ENCODE measurements at regions not wholly inside any gene's neighbourhood (a gene's known extent, or its start where the extent isn't known, plus 50 kb on each side); places are given as distances from the start of the nearest gene placed in this dataset.

- Histone ChIP-seq H3K36me3 (replicated peaks in 1 of 2; ENCODE audit: control insufficient read depth in 1 of 2, insufficient read depth in 2 of 2, low read length in 2 of 2) (no peaks in the 10 kb centered on the region), H4K20me1 (ENCODE audit: insufficient read depth, low read length) (no peaks in the 10 kb centered on the region; the same call in 1 of the 2 replicates), H3K4me3 (replicated peaks in 1 of 3; ENCODE audit: insufficient read depth in 1 of 3, low read depth in 2 of 3, low read length in 3 of 3) (no peak overlapping the region), H3K27me3 (ENCODE audit: control insufficient read depth in 1 of 2, insufficient read depth in 2 of 2, low read length in 2 of 2) (peaks cover 3 to 13% of the 10 kb centered on the region in 2 experiments; a peak in 2 of 5 replicates), H3K9ac (ENCODE audit: insufficient read depth, low read depth, low read length) (no peak overlapping the region), H3K9me3 (ENCODE audit: low read length) (no peaks in the 10 kb centered on the region), H2AFZ (ENCODE audit: low read length) (no peak overlapping the region), H3K27ac (ENCODE audit: extremely low read length, insufficient read depth, low read length) (no peak overlapping the region), H3K79me2 (ENCODE audit: insufficient read depth, low read length) (no peaks in the 10 kb centered on the region), H3K4me2 (ENCODE audit: low read depth, low read length) (no peak overlapping the region), H3K4me1 (ENCODE audit: insufficient read depth, low read length) (0 out of 2 replicates have a peak, but pooled peaks cover 8% of the 10 kb centered on the region)
- TF ChIP-seq ZMAT3 (CRISPR knock-in tag; conservative IDR thresholded peaks at IDR 0.05) (no peak), ZBTB33 (CRISPR knock-in tag; IDR thresholded peaks at IDR 0.05) (peak; percentile 46; the same call in 1 of the 2 replicates)
- intact Hi-C loops (cut with micrococcal nuclease; ENCODE audit: unreplicated experiment) (no loop called here), in situ Hi-C loops (cut with HindIII; ENCODE audit: extremely low pct_ligation_motif_present, low pct_unique_long_range_greater_than_20kb) (no loop called here)
- POLR2A ChIA-PET = no interaction called here
- DNase-seq (ENCODE audit: low spot score) (no peak), FAIRE-seq (no peak), ATAC-seq (no peak)
- CTCF ChIA-PET (ENCODE audit: low intra/inter-chr PET ratio, low total read pairs) = no interaction called here
- 71% methylated on average over 24 of the region's 29 CpGs for WGBS (ENCODE audit: low lambda C conversion rate)
- no TSS peak for BruUV-seq (replicated peaks)
Measured at GRCh38 chr16:85376292-85377095, 236.6 kb upstream of the GSE1 start.

GRCh38 chr16:85377388-85378144, 235.6 kb upstream of the GSE1 start:
- H3K36me3 ChIP-seq (replicated peaks in 1 of 2; ENCODE audit: control insufficient read depth in 1 of 2, insufficient read depth in 2 of 2, low read length in 2 of 2) = no peaks in the 10 kb centered on the region
- DNase-seq (ENCODE audit: low spot score) (no peak), ATAC-seq (no peak), FAIRE-seq (no peak)
- H3K4me2 ChIP-seq (ENCODE audit: low read depth, low read length) = no peak overlapping the region
- 0 out of 2 replicates have a peak, but pooled peaks cover 19% of the 10 kb centered on the region for H3K4me1 ChIP-seq (ENCODE audit: insufficient read depth, low read length)
- intact Hi-C loops (cut with micrococcal nuclease; ENCODE audit: unreplicated experiment) (no loop called here), in situ Hi-C loops (cut with HindIII; ENCODE audit: extremely low pct_ligation_motif_present, low pct_unique_long_range_greater_than_20kb) (no loop called here)
- POLR2A ChIA-PET = no interaction called here
- no peak overlapping the region for H3K9ac ChIP-seq (ENCODE audit: insufficient read depth, low read depth, low read length)
- WGBS (ENCODE audit: low lambda C conversion rate) = 63% methylated on average over 7 of the region's 16 CpGs
- H2AFZ ChIP-seq (ENCODE audit: low read length) = no peak overlapping the region
- no peak overlapping the region for H3K4me3 ChIP-seq (replicated peaks in 1 of 3; ENCODE audit: insufficient read depth in 1 of 3, low read depth in 2 of 3, low read length in 3 of 3)
- H3K27ac ChIP-seq (ENCODE audit: extremely low read length, insufficient read depth, low read length) = no peak overlapping the region
- no peaks in the 10 kb centered on the region for H3K9me3 ChIP-seq (ENCODE audit: low read length)
- CTCF ChIA-PET (ENCODE audit: low intra/inter-chr PET ratio, low total read pairs) = no interaction called here
- TF ChIP-seq ONECUT2 (CRISPR knock-in tag; IDR thresholded peaks at IDR 0.05) = no peak
- TF ChIP-seq NR1H2 (CRISPR knock-in tag; IDR thresholded peaks at IDR 0.05; ENCODE audit: borderline replicate concordance, low read depth) = no peak
- no peak for TF ChIP-seq MIXL1 (CRISPR knock-in tag; IDR thresholded peaks at IDR 0.05)
- peak; percentile 3; the same call in 1 of the 2 replicates for TF ChIP-seq ZNF687 (CRISPR knock-in tag; IDR thresholded peaks at IDR 0.05)
- no peak for TF ChIP-seq ZNF3 (CRISPR knock-in tag; IDR thresholded peaks at IDR 0.05)
- TF ChIP-seq ZNF563 (CRISPR knock-in tag; IDR thresholded peaks at IDR 0.05) = no peak
- TF ChIP-seq HNF4A (CRISPR knock-in tag; IDR thresholded peaks at IDR 0.05) = no peak
- TF ChIP-seq ZMYM3 (CRISPR knock-in tag; IDR thresholded peaks at IDR 0.05) = 0 out of 2 replicates have a peak, but pooled peaks have one; percentile 41
- TF ChIP-seq ZNF768 (CRISPR knock-in tag; IDR thresholded peaks at IDR 0.05) = peak; percentile 94
- H4K20me1 ChIP-seq (ENCODE audit: insufficient read depth, low read length) = no peaks in the 10 kb centered on the region; the same call in 1 of the 2 replicates
- BruUV-seq (replicated peaks) = no TSS peak
- peaks cover 3 to 20% of the 10 kb centered on the region in 2 experiments; a peak in 3 of 5 replicates for H3K27me3 ChIP-seq (ENCODE audit: control insufficient read depth in 1 of 2, insufficient read depth in 2 of 2, low read length in 2 of 2)
- H3K79me2 ChIP-seq (ENCODE audit: insufficient read depth, low read length) = no peaks in the 10 kb centered on the region
